Fibroblast of the aortic adventitia (primary cell): ENCODE measurements at regions not wholly inside any gene's neighbourhood (a gene's known extent, or its start where the extent isn't known, plus 50 kb on each side); places are given as distances from the start of the nearest gene placed in this dataset.

Experiments used
- DNase-seq: peaks from one replicate; pipeline ENCODE4 v3.0.0-alpha.2; 2010; ENCODE audit warnings: low read depth
- H3K4me3 ChIP-seq: 2 replicates; pipeline ENCODE4 v1.5.1; 2011; ENCODE audit warnings: low read depth, mild to moderate bottlenecking, control low read depth, low read length, moderate library complexity
- CTCF ChIP-seq: IDR thresholded peaks from 2 replicates; pipeline ENCODE4 v1.5.1; 2011; ENCODE audit warnings: mild to moderate bottlenecking, low read length, control low read depth, inconsistent platforms; ENCODE audit not compliant: insufficient read depth

- DNase-seq, result no peak
- H3K4me3 ChIP-seq, result no peak overlapping the region
- TF ChIP-seq CTCF, result no peak
Measured at GRCh38 chr10:64033711-64034110, 512.5 kb downstream of the REEP3 start.

GRCh38 chr10:64036321-64036930 lies 515.2 kb downstream of the REEP3 start:
- DNase-seq, result no peak
- no peak for TF ChIP-seq CTCF
- no peak overlapping the region for H3K4me3 ChIP-seq

GRCh38 chr10:64037071-64037661 lies 516.0 kb downstream of the REEP3 start:
- TF ChIP-seq CTCF, result no peak
- no peak for DNase-seq
- no peak overlapping the region for H3K4me3 ChIP-seq

GRCh38 chr10:64038107-64038506 lies 516.9 kb downstream of the REEP3 start:
- TF ChIP-seq CTCF, result no peak
- no peak for DNase-seq
- no peak overlapping the region for H3K4me3 ChIP-seq

- no peak overlapping the region for H3K4me3 ChIP-seq
- no peak for TF ChIP-seq CTCF
- no peak for DNase-seq
Measured at GRCh38 chr10:64039198-64039597, 518.0 kb downstream of the REEP3 start.

GRCh38 chr10:64040781-64041180 lies 519.6 kb downstream of the REEP3 start:
- no peak overlapping the region for H3K4me3 ChIP-seq
- TF ChIP-seq CTCF, result no peak
- DNase-seq, result no peak
